Keratinocyte (primary cell): ENCODE measurements at regions not wholly inside any gene's neighbourhood (a gene's known extent, or its start where the extent isn't known, plus 50 kb on each side); places are given as distances from the start of the nearest gene placed in this dataset.

Experiments
- DNase-seq: peaks from one replicate; pipeline ENCODE4 v3.0.0-alpha.2; 2011; ENCODE audit warnings: low read depth, missing footprints, low spot score
- FAIRE-seq: peaks from 2 replicates; lab custom pipeline; 2011; peaks lifted over from hg19 to GRCh38; lab: Jason Lieb, UNC
- H2AFZ ChIP-seq: 2 replicates; pipeline ENCODE4 v1.6.0; 2012; ENCODE audit warnings: low read length, control low read depth, inconsistent platforms; ENCODE audit not compliant: control insufficient read depth
- H3K27ac ChIP-seq: 2 replicates; pipeline ENCODE4 v1.5.1; 2011; ENCODE audit warnings: low read length; ENCODE audit not compliant: control insufficient read depth, insufficient read depth
- H3K27me3 ChIP-seq: 3 replicates; pipeline ENCODE4 v1.6.0; 2011; ENCODE audit warnings: low read length; ENCODE audit not compliant: control insufficient read depth, insufficient read depth; ENCODE audit errors: extremely low read depth
- H3K36me3 ChIP-seq, 2 experiments: 2 replicates in 1 of 2; 3 replicates in 1 of 2; pipeline ENCODE4 v1.5.1; 2011; ENCODE audit warnings: low read length in 2 of 2, mild to moderate bottlenecking in 1 of 2; ENCODE audit not compliant: control insufficient read depth in 2 of 2, insufficient read depth in 2 of 2; ENCODE audit errors: extremely low read depth in 1 of 2
- H3K4me1 ChIP-seq: 3 replicates; pipeline ENCODE4 v1.5.1; 2011; ENCODE audit warnings: low read length; ENCODE audit not compliant: control insufficient read depth, insufficient read depth; ENCODE audit errors: extremely low read depth
- H3K4me2 ChIP-seq: 3 replicates; pipeline ENCODE4 v1.6.0; 2011; ENCODE audit warnings: low read depth, low read length; ENCODE audit not compliant: control insufficient read depth, insufficient read depth; ENCODE audit errors: extremely low read depth
- H3K4me3 ChIP-seq, 3 experiments: fragments of 200-600 bp in 1 of 3; sonication (generic) in 1 of 3; 2 replicates in 2 of 3; 3 replicates in 1 of 3; pipeline ENCODE4 v1.5.1; 2011 to 2016; ENCODE audit warnings: low read length in 3 of 3, mild to moderate bottlenecking in 3 of 3, control low read depth in 2 of 3, inconsistent platforms in 1 of 3, low read depth in 1 of 3, mixed read lengths in 1 of 3, mixed run types in 1 of 3, moderate library complexity in 1 of 3; ENCODE audit not compliant: control insufficient read depth in 2 of 3, insufficient read depth in 2 of 3; ENCODE audit errors: extremely low read depth in 1 of 3
- H3K79me2 ChIP-seq: 2 replicates; pipeline ENCODE4 v1.6.0; 2012; ENCODE audit warnings: low read length; ENCODE audit not compliant: control insufficient read depth, insufficient read depth
- H3K9ac ChIP-seq: 3 replicates; pipeline ENCODE4 v1.6.0; 2011; ENCODE audit warnings: low read length; ENCODE audit not compliant: control insufficient read depth, insufficient read depth; ENCODE audit errors: extremely low read depth
- H3K9me1 ChIP-seq: 3 replicates; pipeline ENCODE4 v1.6.0; 2011; ENCODE audit warnings: low read length; ENCODE audit not compliant: control insufficient read depth, insufficient read depth; ENCODE audit errors: extremely low read depth
- H3K9me3 ChIP-seq: 2 replicates; pipeline ENCODE4 v1.5.1; 2012; ENCODE audit warnings: low read depth, low read length; ENCODE audit not compliant: control insufficient read depth
- H4K20me1 ChIP-seq: 3 replicates; pipeline ENCODE4 v1.6.0; 2011; ENCODE audit warnings: low read length; ENCODE audit not compliant: control insufficient read depth, insufficient read depth; ENCODE audit errors: extremely low read depth
- EZH2 ChIP-seq: IDR thresholded peaks from one replicate; pipeline ENCODE4 v1.6.1; 2012; ENCODE audit warnings: inconsistent platforms, mild to moderate bottlenecking, low read length, moderate library complexity
- dilution Hi-C: fragments of 300-500 bp; cut with MboI; formaldehyde crosslinking; loops from one replicate; pipeline ENCODE4 v1.7.0; 2020; ENCODE audit warnings: low sequenced_read_pairs; ENCODE audit not compliant: extremely low pct_ligation_motif_present
- TF ChIP-seq, protein P1 (sequence below), 3 experiments: IDR thresholded peaks in 1 of 3; conservative IDR thresholded peaks in 1 of 3; optimal IDR thresholded peaks in 1 of 3; 2 replicates in 2 of 3; 3 replicates in 1 of 3; pipeline versions ENCODE3 to v1.5.1; 2011; ENCODE audit warnings: low read length in 3 of 3, mild to moderate bottlenecking in 3 of 3, moderate library complexity in 2 of 3, control low read depth in 1 of 3, inconsistent platforms in 1 of 3; ENCODE audit not compliant: insufficient read depth in 2 of 3; ENCODE audit errors: extremely low read depth in 1 of 3

DNA sequence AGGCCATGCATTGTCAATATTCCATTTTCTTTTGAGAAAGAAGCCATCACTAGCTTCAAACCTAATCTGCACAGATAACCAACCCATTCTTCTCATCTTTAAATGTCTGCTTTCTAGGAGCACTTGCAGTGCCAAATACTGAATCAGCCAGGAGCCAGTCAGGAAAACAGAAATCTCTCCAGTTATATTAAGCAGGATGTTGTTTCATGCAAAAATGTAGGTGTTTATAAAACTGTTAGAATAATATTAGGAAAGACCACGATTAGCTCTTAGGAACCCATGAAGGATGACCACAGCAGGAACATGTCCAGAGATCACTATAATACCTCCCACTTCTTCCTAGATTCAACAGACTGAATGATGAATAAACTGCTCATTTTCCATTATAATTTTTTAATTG, 86.0 kb downstream of the TTC32 start:
- H3K9me1 ChIP-seq: no peaks in the 10 kb centered on the region
- dilution Hi-C loops: no loop called here
- H3K27ac ChIP-seq: no peak overlapping the region
- H3K4me3 ChIP-seq: no peak overlapping the region
- no peaks in the 10 kb centered on the region for H3K27me3 ChIP-seq
- H3K4me2 ChIP-seq: no peak overlapping the region
- no peak overlapping the region for H3K9ac ChIP-seq
- H4K20me1 ChIP-seq: no peaks in the 10 kb centered on the region
- no peaks in the 10 kb centered on the region for H3K36me3 ChIP-seq
- no peaks in the 10 kb centered on the region for H3K79me2 ChIP-seq
- TF ChIP-seq EZH2: no peak
- TF ChIP-seq, protein P1, sequence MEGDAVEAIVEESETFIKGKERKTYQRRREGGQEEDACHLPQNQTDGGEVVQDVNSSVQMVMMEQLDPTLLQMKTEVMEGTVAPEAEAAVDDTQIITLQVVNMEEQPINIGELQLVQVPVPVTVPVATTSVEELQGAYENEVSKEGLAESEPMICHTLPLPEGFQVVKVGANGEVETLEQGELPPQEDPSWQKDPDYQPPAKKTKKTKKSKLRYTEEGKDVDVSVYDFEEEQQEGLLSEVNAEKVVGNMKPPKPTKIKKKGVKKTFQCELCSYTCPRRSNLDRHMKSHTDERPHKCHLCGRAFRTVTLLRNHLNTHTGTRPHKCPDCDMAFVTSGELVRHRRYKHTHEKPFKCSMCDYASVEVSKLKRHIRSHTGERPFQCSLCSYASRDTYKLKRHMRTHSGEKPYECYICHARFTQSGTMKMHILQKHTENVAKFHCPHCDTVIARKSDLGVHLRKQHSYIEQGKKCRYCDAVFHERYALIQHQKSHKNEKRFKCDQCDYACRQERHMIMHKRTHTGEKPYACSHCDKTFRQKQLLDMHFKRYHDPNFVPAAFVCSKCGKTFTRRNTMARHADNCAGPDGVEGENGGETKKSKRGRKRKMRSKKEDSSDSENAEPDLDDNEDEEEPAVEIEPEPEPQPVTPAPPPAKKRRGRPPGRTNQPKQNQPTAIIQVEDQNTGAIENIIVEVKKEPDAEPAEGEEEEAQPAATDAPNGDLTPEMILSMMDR (optimal IDR thresholded peaks at IDR 0.05 in 1 of 3, IDR thresholded peaks at IDR 0.05 in 1 of 3, conservative IDR thresholded peaks at IDR 0.05 in 1 of 3; ENCODE audit: extremely low read depth in 1 of 3, insufficient read depth in 2 of 3, low read length in 3 of 3): no peak
- FAIRE-seq (no peak), DNase-seq (no peak)
- peaks cover 3% of the 10 kb centered on the region for H3K4me1 ChIP-seq
- H2AFZ ChIP-seq: no peak overlapping the region
- H3K9me3 ChIP-seq: no peaks in the 10 kb centered on the region

DNA sequence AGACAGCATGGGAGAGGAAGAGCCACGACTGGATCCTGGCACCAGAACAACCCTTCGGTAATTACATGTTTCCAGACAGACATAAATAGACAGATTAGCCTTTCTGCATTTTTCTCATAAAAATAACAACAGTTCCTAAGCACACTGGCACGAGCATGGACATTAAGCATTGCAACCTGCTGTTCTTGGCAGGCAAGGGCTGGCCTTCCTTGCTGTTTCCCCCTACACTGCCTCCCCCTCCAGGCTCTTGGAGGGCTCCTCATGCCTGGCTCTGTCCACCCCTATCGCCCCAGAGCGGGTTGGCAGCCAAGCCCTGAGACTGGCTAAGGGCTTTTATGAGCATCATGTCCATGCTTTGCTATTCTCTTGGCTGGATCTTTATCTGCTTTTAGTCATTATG, 89.6 kb downstream of the TTC32 start:
- dilution Hi-C loops: no loop called here
- H3K27ac ChIP-seq: no peak overlapping the region
- H3K36me3 ChIP-seq: no peaks in the 10 kb centered on the region

More for the DNA sequence above, 89.6 kb downstream of the TTC32 start:
- no peaks in the 10 kb centered on the region for H3K9me1 ChIP-seq
- FAIRE-seq (no peak), DNase-seq (no peak)
- H2AFZ ChIP-seq: no peak overlapping the region
- H3K4me1 ChIP-seq: no peaks in the 10 kb centered on the region
- H4K20me1 ChIP-seq: no peaks in the 10 kb centered on the region
- no peaks in the 10 kb centered on the region for H3K9me3 ChIP-seq
- H3K9ac ChIP-seq: no peak overlapping the region
- TF ChIP-seq, protein P1 (optimal IDR thresholded peaks at IDR 0.05 in 1 of 3, IDR thresholded peaks at IDR 0.05 in 1 of 3, conservative IDR thresholded peaks at IDR 0.05 in 1 of 3; ENCODE audit: extremely low read depth in 1 of 3, insufficient read depth in 2 of 3, low read length in 3 of 3): no peak
- TF ChIP-seq EZH2: no peak
- no peak overlapping the region for H3K4me3 ChIP-seq
- peaks cover 7% of the 10 kb centered on the region for H3K27me3 ChIP-seq
- no peaks in the 10 kb centered on the region for H3K79me2 ChIP-seq
- H3K4me2 ChIP-seq: no peak overlapping the region
